ENCODE measurements at regions not wholly inside any gene's neighbourhood (a gene's known extent, or its start where the extent isn't known, plus 50 kb on each side); places are given as distances from the start of the nearest gene placed in this dataset.

GRCh38 chr14:99075771-99076375 lies 196.1 kb downstream of the BCL11B start:
- no peak for DNase-seq (ENCODE audit: low read depth in 2 of 2)

GRCh38 chr14:99077076-99077843 lies 194.7 kb downstream of the BCL11B start:
- DNase-seq (ENCODE audit: low read depth in 2 of 2), result no peak

GRCh38 chr14:99077844-99078236 lies 194.2 kb downstream of the BCL11B start:
- no peak for DNase-seq (ENCODE audit: low read depth in 2 of 2)

- no peak for DNase-seq (ENCODE audit: low read depth in 2 of 2)
Observed at GRCh38 chr14:99078426-99078825, 193.6 kb downstream of the BCL11B start.

GRCh38 chr14:99079061-99079727 lies 192.8 kb downstream of the BCL11B start:
- no peak for DNase-seq (ENCODE audit: low read depth in 2 of 2)

- no peak for DNase-seq (ENCODE audit: low read depth in 2 of 2)
Observed at GRCh38 chr14:99080306-99080705, 191.7 kb downstream of the BCL11B start.

- DNase-seq (ENCODE audit: low read depth in 2 of 2), result no peak
Observed at GRCh38 chr14:99081156-99081765, 190.7 kb downstream of the BCL11B start.

GRCh38 chr14:99081880-99082279 lies 190.1 kb downstream of the BCL11B start:
- DNase-seq (ENCODE audit: low read depth in 2 of 2), result no peak

GRCh38 chr14:99093532-99094517 lies 178.2 kb downstream of the BCL11B start:
- no peak for DNase-seq (ENCODE audit: low read depth in 2 of 2)

- no peak for DNase-seq (ENCODE audit: low read depth in 2 of 2)
Observed at GRCh38 chr14:99094901-99095300, 177.1 kb downstream of the BCL11B start.

GRCh38 chr14:99095369-99095768 lies 176.6 kb downstream of the BCL11B start:
- no peak for DNase-seq (ENCODE audit: low read depth in 2 of 2)

- DNase-seq (ENCODE audit: low read depth in 2 of 2), result no peak
Observed at GRCh38 chr14:99098199-99098598, 173.8 kb downstream of the BCL11B start.

- no peak for DNase-seq (ENCODE audit: low read depth in 2 of 2)
Observed at GRCh38 chr14:99099051-99099787, 172.8 kb downstream of the BCL11B start.

GRCh38 chr14:99100497-99101270 lies 171.3 kb downstream of the BCL11B start:
- DNase-seq (ENCODE audit: low read depth in 2 of 2), result no peak

- no peak for DNase-seq (ENCODE audit: low read depth in 2 of 2)
Observed at GRCh38 chr14:99101855-99102461, 170.0 kb downstream of the BCL11B start.

GRCh38 chr14:99116741-99117295 lies 155.2 kb downstream of the BCL11B start:
- DNase-seq (ENCODE audit: low read depth in 2 of 2), result no peak

- DNase-seq (ENCODE audit: low read depth in 2 of 2), result no peak
Observed at GRCh38 chr14:99117671-99118045, 154.3 kb downstream of the BCL11B start.

- DNase-seq (ENCODE audit: low read depth in 2 of 2), result no peak
Observed at GRCh38 chr14:99118046-99118721, 153.8 kb downstream of the BCL11B start.

- no peak for DNase-seq (ENCODE audit: low read depth in 2 of 2)
Observed at GRCh38 chr14:99118946-99119345, 153.1 kb downstream of the BCL11B start.

Data from fibroblast of skin of left quadriceps (primary cell).